Fibroblast of pulmonary artery (primary cell): ENCODE measurements at regions not wholly inside any gene's neighbourhood (a gene's known extent, or its start where the extent isn't known, plus 50 kb on each side); places are given as distances from the start of the nearest gene placed in this dataset.

Source experiments
- DNase-seq: peaks from one replicate; pipeline ENCODE4 v3.0.0-alpha.2; 2010; ENCODE audit warnings: low read depth
- H3K4me3 ChIP-seq: replicated peaks from 2 replicates; pipeline ENCODE4 v1.5.1; 2011; ENCODE audit warnings: low read depth, mild to moderate bottlenecking, control low read depth, low read length, moderate library complexity
- CTCF ChIP-seq: IDR thresholded peaks from 2 replicates; pipeline ENCODE4 v1.5.1; 2011; ENCODE audit warnings: mild to moderate bottlenecking, control low read depth, low read length, inconsistent platforms; ENCODE audit errors: missing control alignments

- no peak for TF ChIP-seq CTCF
- H3K4me3 ChIP-seq = no peak overlapping the region
- DNase-seq = no peak
Observed at GRCh38 chr9:82206946-82207345, 218.4 kb downstream of the SPATA31D1 start.

GRCh38 chr9:82208741-82209450 lies 220.3 kb downstream of the SPATA31D1 start:
- no peak for TF ChIP-seq CTCF
- no peak overlapping the region for H3K4me3 ChIP-seq
- DNase-seq = peak; percentile 3

- H3K4me3 ChIP-seq = no peak overlapping the region
- TF ChIP-seq CTCF = no peak
- no peak for DNase-seq
Observed at GRCh38 chr9:82209797-82210470, 221.4 kb downstream of the SPATA31D1 start.

- no peak overlapping the region for H3K4me3 ChIP-seq
- no peak for DNase-seq
- no peak for TF ChIP-seq CTCF
Observed at GRCh38 chr9:82212885-82213284, 224.3 kb downstream of the SPATA31D1 start.

GRCh38 chr9:82216435-82216834 lies 227.9 kb downstream of the SPATA31D1 start:
- H3K4me3 ChIP-seq = no peak overlapping the region
- DNase-seq = no peak
- no peak for TF ChIP-seq CTCF

GRCh38 chr9:82223442-82223841 lies 234.9 kb downstream of the SPATA31D1 start:
- peak; percentile 18 for DNase-seq
- no peak overlapping the region for H3K4me3 ChIP-seq
- no peak for TF ChIP-seq CTCF
